CD4-positive, alpha-beta memory T cell (primary cell): ENCODE measurements at regions not wholly inside any gene's neighbourhood (a gene's known extent, or its start where the extent isn't known, plus 50 kb on each side); places are given as distances from the start of the nearest gene placed in this dataset.
"Not testable (repeated sequence)": the region's sequence is repeated elsewhere in the genome, so short reads cannot be mapped to it uniquely, and the experiment has no call there.

Source experiments
- CTCF ChIA-PET: fragments of 350-600 bp; sonication (Branson Sonifier 250); formaldehyde crosslinking; loops from one replicate; lab custom pipeline; 2021; ENCODE audit warnings: inconsistent platforms; ENCODE audit not compliant: partially characterized antibody; lab: Charles Lee
- POLR2A ChIA-PET: fragments of 350-600 bp; sonication (Branson Sonifier 250); formaldehyde crosslinking; loops from one replicate; lab custom pipeline; 2021; ENCODE audit not compliant: partially characterized antibody; lab: Charles Lee
- DNase-seq, 5 donors: peaks; one replicate each; pipeline versions ENCODE4 v3.0.0 to v3.0.0-alpha.2; 2020 to 2022; ENCODE audit warnings: mixed read lengths in 1 of 5
- H3K27ac ChIP-seq: one replicate; pipeline ENCODE4 v1.7.0; 2013; ENCODE audit warnings: low read depth, low read length
- H3K27me3 ChIP-seq: 2 replicates; pipeline ENCODE4 v1.7.0; 2013; ENCODE audit warnings: mild to moderate bottlenecking, low read length, moderate library complexity; ENCODE audit not compliant: insufficient read depth
- H3K36me3 ChIP-seq: 2 replicates; pipeline ENCODE4 v1.7.0; 2013; ENCODE audit warnings: mild to moderate bottlenecking, low read length, moderate library complexity; ENCODE audit not compliant: insufficient read depth
- H3K4me1 ChIP-seq: 2 replicates; pipeline ENCODE4 v1.7.0; 2013; ENCODE audit warnings: mild to moderate bottlenecking, low read length, moderate library complexity; ENCODE audit not compliant: insufficient read depth
- H3K4me3 ChIP-seq, 2 donors: one replicate each; pipeline ENCODE4 v1.7.0; 2013; ENCODE audit warnings: low read length in 2 of 2, mild to moderate bottlenecking in 1 of 2
- H3K9me3 ChIP-seq, 2 donors: one replicate each; pipeline ENCODE4 v1.7.0; 2013; ENCODE audit warnings: low read length in 2 of 2, control low read depth in 1 of 2; ENCODE audit not compliant: control insufficient read depth in 1 of 2
- H3K27ac Mint-ChIP-seq, 7 donors: one replicate each; pipeline ENCODE4 v1.8.0; 2020 to 2021; ENCODE audit warnings: mixed read lengths in 7 of 7, mild to moderate bottlenecking in 6 of 7, inconsistent platforms in 3 of 7, moderate library complexity in 3 of 7
- H3K27me3 Mint-ChIP-seq, 2 donors: one replicate each; pipeline ENCODE4 v1.8.0; 2020 to 2021; ENCODE audit warnings: mixed read lengths in 2 of 2
- H3K36me3 Mint-ChIP-seq, 2 donors: one replicate each; pipeline ENCODE4 v1.8.0; 2020 to 2021; ENCODE audit warnings: mixed read lengths in 2 of 2, inconsistent platforms in 1 of 2, mild to moderate bottlenecking in 1 of 2
- H3K4me1 Mint-ChIP-seq, 4 donors: one replicate each; pipeline ENCODE4 v1.8.0; 2020 to 2021; ENCODE audit warnings: mixed read lengths in 4 of 4, mild to moderate bottlenecking in 1 of 4
- H3K4me3 Mint-ChIP-seq, 8 donors: one replicate each; pipeline ENCODE4 v1.8.0; 2020 to 2021; ENCODE audit warnings: mixed read lengths in 8 of 8, mild to moderate bottlenecking in 7 of 8, moderate library complexity in 6 of 8, inconsistent platforms in 3 of 8
- H3K9me3 Mint-ChIP-seq, 8 donors: one replicate each; pipeline ENCODE4 v1.8.0; 2020 to 2021; ENCODE audit warnings: mixed read lengths in 8 of 8, mild to moderate bottlenecking in 5 of 8, inconsistent platforms in 3 of 8, moderate library complexity in 1 of 8
- intact Hi-C: fragments of 100-400 bp; cut with micrococcal nuclease; formaldehyde crosslinking; loops from one replicate; pipeline ENCODE4 v1.15.1; 2023

DNA sequence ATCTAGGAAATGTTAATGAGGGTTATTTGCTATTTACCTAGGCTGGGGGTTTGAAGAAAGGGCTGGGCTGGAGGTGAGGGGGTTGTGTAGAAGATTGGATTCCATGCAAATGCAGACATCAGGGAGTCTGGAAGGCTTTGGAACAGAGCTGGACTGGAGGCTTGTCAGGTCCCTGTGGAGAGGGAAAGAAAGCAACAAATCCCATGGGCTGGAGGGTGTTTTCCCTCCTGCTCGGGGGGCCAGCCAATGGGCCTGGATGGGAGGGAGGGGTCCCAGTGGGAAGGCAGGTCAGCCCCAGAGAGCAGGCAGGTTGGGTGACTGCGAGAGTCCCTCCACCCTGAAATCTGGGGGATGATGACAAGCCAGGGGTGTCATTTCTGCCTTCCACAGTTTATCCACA, 431.8 kb downstream of the RPS24 start:
- ChIA-PET POLR2A (no interaction called here), CTCF (no interaction called here)
- H3K9me3 ChIP-seq = no peaks in the 10 kb centered on the region
- Mint-ChIP-seq H3K27me3 (peaks cover 10 to 25% of the 10 kb centered on the region in 2 donors), H3K4me3 (no peak overlapping the region), H3K4me1 (no peaks in the 10 kb centered on the region), H3K27ac (no peak overlapping the region), H3K36me3 (no peaks in the 10 kb centered on the region), H3K9me3 (peaks cover 0 to 6% (median 1%) of the 10 kb centered on the region in 8 donors)
- no peaks in the 10 kb centered on the region for H3K4me1 ChIP-seq
- no peak overlapping the region for H3K4me3 ChIP-seq
- intact Hi-C loops = no loop called here
- no peak overlapping the region for H3K27ac ChIP-seq
- no peak for DNase-seq
- no peaks in the 10 kb centered on the region for H3K27me3 ChIP-seq
- no peaks in the 10 kb centered on the region for H3K36me3 ChIP-seq

DNA sequence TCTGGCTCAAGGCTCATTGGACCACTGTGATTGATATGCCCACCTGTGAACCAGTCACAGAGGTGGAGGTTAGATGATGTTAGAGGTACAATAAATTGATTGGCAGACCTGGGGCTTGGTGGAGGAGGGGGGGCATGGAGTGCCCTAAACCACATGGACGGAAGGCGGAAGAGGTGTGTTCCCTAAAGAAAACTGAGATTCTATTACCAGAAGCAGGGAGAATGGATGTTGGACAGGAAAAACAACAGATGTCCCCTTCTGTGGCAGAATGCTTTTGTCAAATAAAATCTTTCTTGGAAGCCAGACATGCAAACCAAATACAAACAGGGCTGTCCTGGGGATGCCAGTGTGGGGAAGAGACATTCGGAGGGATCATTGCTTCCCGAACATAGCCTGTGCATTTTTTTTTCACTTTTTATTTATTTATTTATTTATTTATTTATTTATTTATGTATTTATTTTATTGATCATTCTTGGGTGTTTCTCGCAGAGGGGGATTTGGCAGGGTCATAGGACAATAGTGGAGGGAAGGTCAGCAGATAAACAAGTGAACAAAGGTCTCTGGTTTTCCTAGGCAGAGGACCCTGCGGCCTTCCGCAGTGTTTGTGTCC, 433.9 kb downstream of the RPS24 start:
- Histone ChIP-seq H3K4me3 (no peak overlapping the region), H3K27ac (no peak overlapping the region), H3K36me3 (no peaks in the 10 kb centered on the region), H3K27me3 (no peaks in the 10 kb centered on the region), H3K9me3 (no peaks in the 10 kb centered on the region), H3K4me1 (no peaks in the 10 kb centered on the region)
- POLR2A ChIA-PET = no interaction called here
- Mint-ChIP-seq H3K9me3 (peaks cover 0 to 6% (median 1%) of the 10 kb centered on the region in 8 donors), H3K4me1 (no peaks in the 10 kb centered on the region), H3K4me3 (no peak overlapping the region), H3K27ac (peak overlapping the region in 1 of 7 donors; percentile 16), H3K36me3 (no peaks in the 10 kb centered on the region), H3K27me3 (peaks cover 5 to 12% of the 10 kb centered on the region in 2 donors)
- no peak for DNase-seq
- intact Hi-C loops = no loop called here
- CTCF ChIA-PET = no interaction called here

DNA sequence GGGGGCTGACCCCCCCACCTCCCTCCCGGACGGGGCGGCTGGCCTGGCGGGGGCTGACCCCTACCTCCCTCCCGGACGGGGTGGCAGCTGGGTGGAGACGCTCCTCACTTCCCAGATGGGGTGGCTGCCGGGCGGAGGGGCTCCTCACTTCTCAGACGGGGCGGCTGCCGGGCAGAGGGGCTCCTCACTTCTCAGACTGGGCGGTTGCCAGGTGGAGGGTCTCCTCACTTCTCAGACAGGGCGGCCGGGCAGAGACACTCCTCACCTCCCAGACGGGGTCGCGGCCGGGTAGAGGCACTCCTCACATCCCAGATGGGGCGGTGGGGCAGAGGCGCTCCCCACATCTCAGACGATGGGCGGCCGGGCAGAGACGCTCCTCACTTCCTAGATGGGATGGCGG, 435.1 kb downstream of the RPS24 start:
- H3K27me3 ChIP-seq, H3K27me3 Mint-ChIP-seq, DNase-seq, H3K9me3 Mint-ChIP-seq, intact Hi-C loops, H3K27ac ChIP-seq, H3K27ac Mint-ChIP-seq, H3K4me1 Mint-ChIP-seq, H3K36me3 ChIP-seq, CTCF ChIA-PET, H3K4me3 Mint-ChIP-seq, H3K4me1 ChIP-seq, H3K36me3 Mint-ChIP-seq, H3K4me3 ChIP-seq, POLR2A ChIA-PET, H3K9me3 ChIP-seq: not testable (repeated sequence)

DNA sequence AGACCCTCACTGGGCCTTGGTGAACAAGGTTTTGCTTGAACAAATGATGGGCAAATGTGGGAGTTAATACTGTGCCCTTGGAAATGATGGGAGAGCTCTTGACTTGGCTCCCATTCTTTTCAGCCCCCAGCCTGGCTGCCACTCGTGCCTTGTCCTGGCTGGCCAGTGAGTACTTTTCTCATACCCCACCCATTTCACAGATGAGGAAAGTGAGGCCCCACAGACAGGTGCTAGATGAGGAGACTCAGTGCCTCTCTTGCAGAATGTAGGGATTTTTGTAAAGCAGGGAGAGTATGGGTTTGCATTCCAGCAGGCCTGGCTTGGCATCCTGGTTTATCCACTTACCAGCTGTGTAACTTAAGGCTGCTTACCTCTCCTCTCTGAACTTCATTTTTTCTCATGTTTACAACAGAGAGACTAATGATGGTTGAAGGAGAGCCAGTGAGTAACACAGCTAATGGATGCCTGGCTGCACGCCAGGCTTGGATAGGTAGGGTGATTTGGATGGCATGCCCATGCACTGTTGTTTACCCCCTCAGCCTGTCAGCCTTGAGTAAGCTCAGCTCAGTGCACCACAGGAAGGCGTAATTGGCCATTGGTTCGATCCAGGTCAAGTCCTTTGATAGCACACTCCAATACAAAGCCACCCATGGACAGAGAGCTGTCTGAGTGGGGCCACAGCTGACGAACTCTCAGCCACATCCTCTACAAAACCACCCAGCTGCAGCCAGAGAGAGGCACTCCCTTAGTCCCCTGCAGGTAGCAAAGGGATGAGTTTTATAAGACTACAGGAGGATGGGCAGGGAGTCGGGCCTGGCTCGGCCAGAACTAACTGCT, 436.8 kb downstream of the RPS24 start:
- no peak for DNase-seq
- intact Hi-C loops = no loop called here
- Mint-ChIP-seq H3K27me3 (peaks cover 0 to 4% of the 10 kb centered on the region in 2 donors), H3K4me3 (no peak overlapping the region), H3K36me3 (no peaks in the 10 kb centered on the region), H3K27ac (no peak overlapping the region), H3K4me1 (no peaks in the 10 kb centered on the region), H3K9me3 (peaks cover 0 to 6% (median 1%) of the 10 kb centered on the region in 8 donors)
- Histone ChIP-seq H3K36me3 (no peaks in the 10 kb centered on the region), H3K4me3 (no peak overlapping the region), H3K27me3 (no peaks in the 10 kb centered on the region), H3K9me3 (no peaks in the 10 kb centered on the region), H3K4me1 (no peaks in the 10 kb centered on the region), H3K27ac (no peak overlapping the region)
- ChIA-PET CTCF (no interaction called here), POLR2A (no interaction called here)

GRCh38 chr10:78471326-78471722, 437.7 kb downstream of the RPS24 start:
- ChIA-PET POLR2A (no interaction called here), CTCF (no interaction called here)
- Mint-ChIP-seq H3K4me3 (no peak overlapping the region), H3K4me1 (no peaks in the 10 kb centered on the region), H3K9me3 (peaks cover 0 to 6% (median 1%) of the 10 kb centered on the region in 8 donors), H3K36me3 (no peaks in the 10 kb centered on the region), H3K27me3 (peaks cover 0 to 4% of the 10 kb centered on the region in 2 donors), H3K27ac (no peak overlapping the region)
- Histone ChIP-seq H3K27me3 (no peaks in the 10 kb centered on the region), H3K4me3 (no peak overlapping the region), H3K27ac (no peak overlapping the region), H3K36me3 (no peaks in the 10 kb centered on the region), H3K9me3 (no peaks in the 10 kb centered on the region), H3K4me1 (no peaks in the 10 kb centered on the region)
- no peak for DNase-seq
- intact Hi-C loops = no loop called here

GRCh38 chr10:78471723-78472550, 438.3 kb downstream of the RPS24 start:
- no peak for DNase-seq
- Histone ChIP-seq H3K36me3 (no peaks in the 10 kb centered on the region), H3K27me3 (no peaks in the 10 kb centered on the region), H3K4me3 (no peak overlapping the region), H3K4me1 (no peaks in the 10 kb centered on the region), H3K27ac (no peak overlapping the region), H3K9me3 (no peaks in the 10 kb centered on the region)
- H3K9me3 Mint-ChIP-seq = peaks cover 0 to 6% (median 1%) of the 10 kb centered on the region in 8 donors
- H3K4me3 Mint-ChIP-seq = no peak overlapping the region
- POLR2A ChIA-PET = no interaction called here
- H3K36me3 Mint-ChIP-seq = no peaks in the 10 kb centered on the region
- H3K4me1 Mint-ChIP-seq = no peaks in the 10 kb centered on the region
- intact Hi-C loops = no loop called here
- CTCF ChIA-PET = no interaction called here
- no peak overlapping the region for H3K27ac Mint-ChIP-seq
- peaks cover 0 to 8% of the 10 kb centered on the region in 2 donors for H3K27me3 Mint-ChIP-seq

- Histone ChIP-seq H3K4me3 (no peak overlapping the region), H3K9me3 (no peaks in the 10 kb centered on the region), H3K27ac (no peak overlapping the region), H3K4me1 (no peaks in the 10 kb centered on the region), H3K36me3 (no peaks in the 10 kb centered on the region), H3K27me3 (no peaks in the 10 kb centered on the region)
- H3K36me3 Mint-ChIP-seq = no peaks in the 10 kb centered on the region
- ChIA-PET POLR2A (no interaction called here), CTCF (no interaction called here)
- H3K4me3 Mint-ChIP-seq = no peak overlapping the region
- H3K27ac Mint-ChIP-seq = no peak overlapping the region
- peaks cover 0 to 6% (median 1%) of the 10 kb centered on the region in 8 donors for H3K9me3 Mint-ChIP-seq
- no peaks in the 10 kb centered on the region for H3K4me1 Mint-ChIP-seq
- H3K27me3 Mint-ChIP-seq = peaks cover 0 to 8% of the 10 kb centered on the region in 2 donors
- DNase-seq = no peak
- intact Hi-C loops = no loop called here
Measured at GRCh38 chr10:78472551-78472890, 438.9 kb downstream of the RPS24 start.
